ENCODE measurements at regions not wholly inside any gene's neighbourhood (a gene's known extent, or its start where the extent isn't known, plus 50 kb on each side); places are given as distances from the start of the nearest gene placed in this dataset.

DNA sequence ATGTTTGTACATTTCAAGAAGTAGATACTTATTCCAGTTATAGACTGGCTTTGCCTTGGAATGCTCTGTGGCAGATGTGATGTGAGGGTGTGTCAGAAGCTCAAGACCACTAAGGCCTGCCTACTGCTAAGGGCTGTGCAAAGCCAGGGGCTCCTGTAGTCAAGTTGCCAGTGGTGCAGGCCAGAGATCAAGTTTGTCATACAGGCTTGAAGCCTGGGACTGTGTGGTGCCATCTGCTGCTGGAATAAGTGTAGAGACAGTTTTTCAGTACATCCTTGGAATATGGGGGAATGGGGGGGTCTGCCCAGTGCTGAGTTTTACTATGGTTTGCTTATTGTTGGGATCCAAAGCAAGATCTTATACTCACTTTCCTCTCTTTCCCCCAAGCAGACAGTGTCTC lies 649.9 kb upstream of the FOXG1 start:
- Histone ChIP-seq H3K36me3 (ENCODE audit: low read depth, missing control alignments) (no peaks in the 10 kb centered on the region), H3K9me3 (no peaks in the 10 kb centered on the region), H3K4me3 (no peak overlapping the region), H3K27ac (no peak overlapping the region), H3K27me3 (no peaks in the 10 kb centered on the region), H3K4me1 (no peaks in the 10 kb centered on the region)
- intact Hi-C loops (cut with DNase I; ENCODE audit: low total_unique reads): no loop called here
- no peak for DNase-seq
- TF ChIP-seq POLR2A (IDR thresholded peaks at IDR 0.05): no peak
- TF ChIP-seq, protein P1, sequence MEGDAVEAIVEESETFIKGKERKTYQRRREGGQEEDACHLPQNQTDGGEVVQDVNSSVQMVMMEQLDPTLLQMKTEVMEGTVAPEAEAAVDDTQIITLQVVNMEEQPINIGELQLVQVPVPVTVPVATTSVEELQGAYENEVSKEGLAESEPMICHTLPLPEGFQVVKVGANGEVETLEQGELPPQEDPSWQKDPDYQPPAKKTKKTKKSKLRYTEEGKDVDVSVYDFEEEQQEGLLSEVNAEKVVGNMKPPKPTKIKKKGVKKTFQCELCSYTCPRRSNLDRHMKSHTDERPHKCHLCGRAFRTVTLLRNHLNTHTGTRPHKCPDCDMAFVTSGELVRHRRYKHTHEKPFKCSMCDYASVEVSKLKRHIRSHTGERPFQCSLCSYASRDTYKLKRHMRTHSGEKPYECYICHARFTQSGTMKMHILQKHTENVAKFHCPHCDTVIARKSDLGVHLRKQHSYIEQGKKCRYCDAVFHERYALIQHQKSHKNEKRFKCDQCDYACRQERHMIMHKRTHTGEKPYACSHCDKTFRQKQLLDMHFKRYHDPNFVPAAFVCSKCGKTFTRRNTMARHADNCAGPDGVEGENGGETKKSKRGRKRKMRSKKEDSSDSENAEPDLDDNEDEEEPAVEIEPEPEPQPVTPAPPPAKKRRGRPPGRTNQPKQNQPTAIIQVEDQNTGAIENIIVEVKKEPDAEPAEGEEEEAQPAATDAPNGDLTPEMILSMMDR (IDR thresholded peaks at IDR 0.05): no peak

DNA sequence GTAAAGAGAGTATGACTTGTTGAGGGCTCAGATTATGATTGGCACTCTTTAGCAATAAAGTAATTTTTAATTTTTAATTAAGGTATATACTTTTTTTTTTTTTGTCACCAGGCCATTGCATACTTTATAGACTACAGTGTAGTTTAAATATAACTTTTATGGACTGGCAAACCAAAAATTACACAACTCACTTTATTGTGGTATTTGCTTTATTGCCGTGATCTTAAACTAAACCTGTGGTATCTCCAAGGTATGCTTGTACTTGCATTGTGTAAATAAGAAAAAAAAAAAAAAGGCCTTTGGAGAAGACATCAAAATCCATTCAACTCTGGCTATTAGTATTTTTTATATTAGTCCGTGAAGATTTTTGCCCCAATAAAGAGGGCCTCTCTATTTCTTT lies 646.7 kb upstream of the FOXG1 start:
- WGBS, 2 donors: 85 to 90% methylated on average over 2 of the region's 2 CpGs
- Histone ChIP-seq H3K36me3 (ENCODE audit: low read depth, missing control alignments) (no peaks in the 10 kb centered on the region), H3K27ac (no peak overlapping the region)

DNA sequence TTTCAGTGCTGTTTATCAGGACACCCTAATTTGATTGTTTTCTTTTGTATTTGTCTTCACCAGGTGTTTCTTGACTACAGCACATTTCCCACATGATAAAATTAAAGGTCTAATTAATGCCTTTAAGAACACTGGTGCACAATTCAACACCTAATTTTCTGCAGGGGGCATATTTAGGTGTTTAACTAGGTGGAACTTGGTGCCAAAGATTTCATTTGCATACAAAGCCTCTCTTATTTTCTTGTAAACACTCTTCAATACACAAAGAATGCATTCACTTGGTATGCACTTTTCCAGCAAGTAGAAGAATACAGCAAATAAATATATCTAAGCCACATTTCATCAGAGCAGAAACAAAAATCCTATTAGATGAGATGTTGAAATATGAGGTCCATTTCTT lies 646.2 kb upstream of the FOXG1 start:
- no peaks in the 10 kb centered on the region for H3K9me3 ChIP-seq
- TF ChIP-seq POLR2A (IDR thresholded peaks at IDR 0.05): no peak
- TF ChIP-seq, protein P1 (IDR thresholded peaks at IDR 0.05): no peak
- no peak for DNase-seq
- no peak overlapping the region for H3K4me3 ChIP-seq
- no peak overlapping the region for H3K27ac ChIP-seq
- intact Hi-C loops (cut with DNase I; ENCODE audit: low total_unique reads): no loop called here
- H3K27me3 ChIP-seq: no peaks in the 10 kb centered on the region
- no peaks in the 10 kb centered on the region for H3K4me1 ChIP-seq
- no peaks in the 10 kb centered on the region for H3K36me3 ChIP-seq (ENCODE audit: low read depth, missing control alignments)

More for the DNA sequence above, 646.7 kb upstream of the FOXG1 start:
- H3K4me3 ChIP-seq: no peak overlapping the region
- intact Hi-C loops (cut with DNase I; ENCODE audit: low total_unique reads): no loop called here
- H3K27me3 ChIP-seq: no peaks in the 10 kb centered on the region
- no peaks in the 10 kb centered on the region for H3K9me3 ChIP-seq
- no peak for DNase-seq
- H3K4me1 ChIP-seq: no peaks in the 10 kb centered on the region
- TF ChIP-seq POLR2A (IDR thresholded peaks at IDR 0.05): no peak
- TF ChIP-seq, protein P1 (IDR thresholded peaks at IDR 0.05): no peak

DNA sequence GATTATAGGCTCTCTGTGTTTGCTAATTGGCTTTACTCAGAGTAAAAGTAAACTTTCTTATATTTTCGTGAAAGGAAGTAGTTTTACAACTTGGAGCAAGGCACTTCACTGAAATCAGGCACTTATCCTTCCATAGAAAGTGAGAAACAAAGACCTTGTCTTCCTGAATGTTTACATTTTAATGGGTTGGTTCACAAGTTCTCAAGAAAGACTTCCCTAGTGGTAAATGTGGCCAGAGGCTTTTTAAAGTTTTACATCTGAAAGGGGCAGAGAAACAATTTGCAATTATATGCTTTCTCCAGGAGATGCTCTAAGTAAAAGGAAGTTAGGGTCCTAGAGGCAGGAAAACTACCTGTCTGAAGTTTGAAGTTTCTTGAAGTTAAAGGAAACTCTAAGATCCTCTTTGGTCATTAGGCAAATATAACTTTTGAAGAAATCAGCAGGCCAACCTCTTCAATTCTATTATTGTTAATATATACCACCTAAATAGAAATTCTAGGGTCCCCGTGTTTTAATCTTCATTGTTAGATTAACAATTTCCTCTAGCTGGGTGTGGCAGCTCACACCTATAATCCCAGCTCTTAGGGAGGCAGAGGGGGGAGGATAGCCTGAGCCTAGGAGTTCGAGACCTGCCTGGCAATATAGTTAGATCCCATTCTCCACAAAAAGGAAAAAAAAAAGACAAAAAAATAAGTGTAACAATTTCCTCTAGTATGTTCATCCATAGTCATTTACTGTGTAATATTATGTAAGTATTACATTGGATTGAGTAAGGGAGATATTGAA lies 644.9 kb upstream of the FOXG1 start:
- no peak for DNase-seq
- intact Hi-C loops (cut with DNase I; ENCODE audit: low total_unique reads): no loop called here
- no peak overlapping the region for H3K4me3 ChIP-seq
- H3K9me3 ChIP-seq: no peaks in the 10 kb centered on the region
- H3K36me3 ChIP-seq (ENCODE audit: low read depth, missing control alignments): no peaks in the 10 kb centered on the region
- no peaks in the 10 kb centered on the region for H3K27me3 ChIP-seq
- WGBS, 2 donors: 53 to 54% methylated on average over 3 of the region's 3 CpGs
- TF ChIP-seq, protein P1 (IDR thresholded peaks at IDR 0.05): no peak
- TF ChIP-seq POLR2A (IDR thresholded peaks at IDR 0.05): no peak
- no peak overlapping the region for H3K27ac ChIP-seq
- H3K4me1 ChIP-seq: no peaks in the 10 kb centered on the region
